Keratinocyte (primary cell): ENCODE measurements at regions not wholly inside any gene's neighbourhood (a gene's known extent, or its start where the extent isn't known, plus 50 kb on each side); places are given as distances from the start of the nearest gene placed in this dataset.

Source experiments
- DNase-seq: peaks from one replicate; pipeline ENCODE4 v3.0.0-alpha.2; 2011; ENCODE audit warnings: low read depth, missing footprints, low spot score
- FAIRE-seq: peaks from 2 replicates; lab custom pipeline; 2011; peaks lifted over from hg19 to GRCh38; lab: Jason Lieb, UNC
- H2AFZ ChIP-seq: 2 replicates; pipeline ENCODE4 v1.6.0; 2012; ENCODE audit warnings: low read length, control low read depth, inconsistent platforms; ENCODE audit not compliant: control insufficient read depth
- H3K27ac ChIP-seq: 2 replicates; pipeline ENCODE4 v1.5.1; 2011; ENCODE audit warnings: low read length; ENCODE audit not compliant: control insufficient read depth, insufficient read depth
- H3K27me3 ChIP-seq: 3 replicates; pipeline ENCODE4 v1.6.0; 2011; ENCODE audit warnings: low read length; ENCODE audit not compliant: control insufficient read depth, insufficient read depth; ENCODE audit errors: extremely low read depth
- H3K36me3 ChIP-seq, 2 experiments: 2 replicates in 1 of 2; 3 replicates in 1 of 2; pipeline ENCODE4 v1.5.1; 2011; ENCODE audit warnings: low read length in 2 of 2, mild to moderate bottlenecking in 1 of 2; ENCODE audit not compliant: control insufficient read depth in 2 of 2, insufficient read depth in 2 of 2; ENCODE audit errors: extremely low read depth in 1 of 2
- H3K4me1 ChIP-seq: 3 replicates; pipeline ENCODE4 v1.5.1; 2011; ENCODE audit warnings: low read length; ENCODE audit not compliant: control insufficient read depth, insufficient read depth; ENCODE audit errors: extremely low read depth
- H3K4me2 ChIP-seq: 3 replicates; pipeline ENCODE4 v1.6.0; 2011; ENCODE audit warnings: low read depth, low read length; ENCODE audit not compliant: control insufficient read depth, insufficient read depth; ENCODE audit errors: extremely low read depth
- H3K4me3 ChIP-seq, 3 experiments: fragments of 200-600 bp in 1 of 3; sonication (generic) in 1 of 3; 2 replicates in 2 of 3; 3 replicates in 1 of 3; pipeline ENCODE4 v1.5.1; 2011 to 2016; ENCODE audit warnings: low read length in 3 of 3, mild to moderate bottlenecking in 3 of 3, control low read depth in 2 of 3, inconsistent platforms in 1 of 3, low read depth in 1 of 3, mixed read lengths in 1 of 3, mixed run types in 1 of 3, moderate library complexity in 1 of 3; ENCODE audit not compliant: control insufficient read depth in 2 of 3, insufficient read depth in 2 of 3; ENCODE audit errors: extremely low read depth in 1 of 3
- H3K79me2 ChIP-seq: 2 replicates; pipeline ENCODE4 v1.6.0; 2012; ENCODE audit warnings: low read length; ENCODE audit not compliant: control insufficient read depth, insufficient read depth
- H3K9ac ChIP-seq: 3 replicates; pipeline ENCODE4 v1.6.0; 2011; ENCODE audit warnings: low read length; ENCODE audit not compliant: control insufficient read depth, insufficient read depth; ENCODE audit errors: extremely low read depth
- H3K9me1 ChIP-seq: 3 replicates; pipeline ENCODE4 v1.6.0; 2011; ENCODE audit warnings: low read length; ENCODE audit not compliant: control insufficient read depth, insufficient read depth; ENCODE audit errors: extremely low read depth
- H3K9me3 ChIP-seq: 2 replicates; pipeline ENCODE4 v1.5.1; 2012; ENCODE audit warnings: low read depth, low read length; ENCODE audit not compliant: control insufficient read depth
- H4K20me1 ChIP-seq: 3 replicates; pipeline ENCODE4 v1.6.0; 2011; ENCODE audit warnings: low read length; ENCODE audit not compliant: control insufficient read depth, insufficient read depth; ENCODE audit errors: extremely low read depth
- CTCF ChIP-seq, 3 experiments: IDR thresholded peaks in 1 of 3; conservative IDR thresholded peaks in 1 of 3; optimal IDR thresholded peaks in 1 of 3; 2 replicates in 2 of 3; 3 replicates in 1 of 3; pipeline versions ENCODE3 to v1.5.1; 2011; ENCODE audit warnings: low read length in 3 of 3, mild to moderate bottlenecking in 3 of 3, moderate library complexity in 2 of 3, control low read depth in 1 of 3, inconsistent platforms in 1 of 3; ENCODE audit not compliant: insufficient read depth in 2 of 3; ENCODE audit errors: extremely low read depth in 1 of 3
- EZH2 ChIP-seq: IDR thresholded peaks from one replicate; pipeline ENCODE4 v1.6.1; 2012; ENCODE audit warnings: inconsistent platforms, mild to moderate bottlenecking, low read length, moderate library complexity
- dilution Hi-C: fragments of 300-500 bp; cut with MboI; formaldehyde crosslinking; loops from one replicate; pipeline ENCODE4 v1.7.0; 2020; ENCODE audit warnings: low sequenced_read_pairs; ENCODE audit not compliant: extremely low pct_ligation_motif_present

GRCh38 chr17:63070031-63070430 lies 104.0 kb downstream of the TANC2 start:
- peaks cover 30% of the 10 kb centered on the region for H3K79me2 ChIP-seq
- no peak for TF ChIP-seq EZH2
- TF ChIP-seq CTCF (optimal IDR thresholded peaks at IDR 0.05 in 1 of 3, IDR thresholded peaks at IDR 0.05 in 1 of 3, conservative IDR thresholded peaks at IDR 0.05 in 1 of 3; ENCODE audit: extremely low read depth in 1 of 3, insufficient read depth in 2 of 3, low read length in 3 of 3) = no peak
- dilution Hi-C loops = no loop called here

GRCh38 chr17:63071797-63072196 lies 105.8 kb downstream of the TANC2 start:
- dilution Hi-C loops = no loop called here
- no peak for FAIRE-seq
- H4K20me1 ChIP-seq = no peaks in the 10 kb centered on the region
- H3K9me3 ChIP-seq = no peaks in the 10 kb centered on the region
- DNase-seq = no peak
- H3K79me2 ChIP-seq = peaks cover 21% of the 10 kb centered on the region
- no peak overlapping the region for H3K27ac ChIP-seq
- H3K4me2 ChIP-seq = no peak overlapping the region
- H3K4me3 ChIP-seq = no peak overlapping the region
- no peaks in the 10 kb centered on the region for H3K27me3 ChIP-seq
- H3K9me1 ChIP-seq = no peaks in the 10 kb centered on the region
- H3K9ac ChIP-seq = no peak overlapping the region
- no peak overlapping the region for H2AFZ ChIP-seq
- H3K4me1 ChIP-seq = no peaks in the 10 kb centered on the region
- no peaks in the 10 kb centered on the region for H3K36me3 ChIP-seq
- TF ChIP-seq EZH2 = no peak
- TF ChIP-seq CTCF (optimal IDR thresholded peaks at IDR 0.05 in 1 of 3, IDR thresholded peaks at IDR 0.05 in 1 of 3, conservative IDR thresholded peaks at IDR 0.05 in 1 of 3; ENCODE audit: extremely low read depth in 1 of 3, insufficient read depth in 2 of 3, low read length in 3 of 3) = no peak

More at GRCh38 chr17:63070031-63070430, 104.0 kb downstream of the TANC2 start:
- Histone ChIP-seq H3K36me3 (no peaks in the 10 kb centered on the region), H4K20me1 (no peaks in the 10 kb centered on the region), H3K9me1 (no peaks in the 10 kb centered on the region), H3K27me3 (no peaks in the 10 kb centered on the region), H2AFZ (no peak overlapping the region), H3K27ac (no peak overlapping the region), H3K9me3 (no peaks in the 10 kb centered on the region), H3K4me2 (no peak overlapping the region), H3K4me1 (no peaks in the 10 kb centered on the region), H3K4me3 (no peak overlapping the region), H3K9ac (no peak overlapping the region)
- FAIRE-seq (no peak), DNase-seq (no peak)
